ENCODE measurements at regions not wholly inside any gene's neighbourhood (a gene's known extent, or its start where the extent isn't known, plus 50 kb on each side); places are given as distances from the start of the nearest gene placed in this dataset.

DNA sequence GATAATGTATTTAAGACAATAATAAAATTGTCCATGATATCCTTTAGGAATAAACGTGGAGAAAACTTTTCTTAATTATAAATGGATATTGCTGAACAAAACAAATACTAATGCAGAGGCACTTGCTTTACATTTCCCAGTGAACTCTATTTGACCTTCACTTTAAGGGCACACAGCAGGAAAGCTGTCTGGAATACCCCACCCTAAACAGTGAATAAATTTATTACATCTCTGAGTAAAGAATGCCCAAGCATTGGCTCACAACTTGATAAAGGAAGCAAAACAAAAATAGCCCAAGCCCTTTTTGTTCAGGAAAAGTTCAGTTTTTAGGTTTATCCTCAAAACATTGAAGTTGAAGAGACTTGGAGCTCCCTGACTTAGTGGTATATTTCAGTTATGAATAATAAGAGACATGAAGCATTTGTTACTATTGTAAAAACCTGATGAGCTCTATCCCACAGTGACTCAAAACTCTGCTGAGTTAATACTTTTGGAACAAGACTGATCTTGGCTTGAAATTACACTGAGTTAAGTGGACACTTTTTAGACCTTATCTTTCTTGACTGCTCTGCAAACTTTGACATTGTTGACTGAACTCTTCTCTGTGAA, 353.9 kb downstream of the BCKDHB start:
- in situ Hi-C loops (cut with MboI; ENCODE audit: low pct_unique_long_range_greater_than_20kb, low sequenced_read_pairs, unreplicated experiment) = no loop called here
- no peak for DNase-seq (ENCODE audit: low spot score)
- TF ChIP-seq, protein P1, sequence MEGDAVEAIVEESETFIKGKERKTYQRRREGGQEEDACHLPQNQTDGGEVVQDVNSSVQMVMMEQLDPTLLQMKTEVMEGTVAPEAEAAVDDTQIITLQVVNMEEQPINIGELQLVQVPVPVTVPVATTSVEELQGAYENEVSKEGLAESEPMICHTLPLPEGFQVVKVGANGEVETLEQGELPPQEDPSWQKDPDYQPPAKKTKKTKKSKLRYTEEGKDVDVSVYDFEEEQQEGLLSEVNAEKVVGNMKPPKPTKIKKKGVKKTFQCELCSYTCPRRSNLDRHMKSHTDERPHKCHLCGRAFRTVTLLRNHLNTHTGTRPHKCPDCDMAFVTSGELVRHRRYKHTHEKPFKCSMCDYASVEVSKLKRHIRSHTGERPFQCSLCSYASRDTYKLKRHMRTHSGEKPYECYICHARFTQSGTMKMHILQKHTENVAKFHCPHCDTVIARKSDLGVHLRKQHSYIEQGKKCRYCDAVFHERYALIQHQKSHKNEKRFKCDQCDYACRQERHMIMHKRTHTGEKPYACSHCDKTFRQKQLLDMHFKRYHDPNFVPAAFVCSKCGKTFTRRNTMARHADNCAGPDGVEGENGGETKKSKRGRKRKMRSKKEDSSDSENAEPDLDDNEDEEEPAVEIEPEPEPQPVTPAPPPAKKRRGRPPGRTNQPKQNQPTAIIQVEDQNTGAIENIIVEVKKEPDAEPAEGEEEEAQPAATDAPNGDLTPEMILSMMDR (IDR thresholded peaks at IDR 0.05; ENCODE audit: extremely low read depth, insufficient read depth, missing control alignments) = no peak

DNA sequence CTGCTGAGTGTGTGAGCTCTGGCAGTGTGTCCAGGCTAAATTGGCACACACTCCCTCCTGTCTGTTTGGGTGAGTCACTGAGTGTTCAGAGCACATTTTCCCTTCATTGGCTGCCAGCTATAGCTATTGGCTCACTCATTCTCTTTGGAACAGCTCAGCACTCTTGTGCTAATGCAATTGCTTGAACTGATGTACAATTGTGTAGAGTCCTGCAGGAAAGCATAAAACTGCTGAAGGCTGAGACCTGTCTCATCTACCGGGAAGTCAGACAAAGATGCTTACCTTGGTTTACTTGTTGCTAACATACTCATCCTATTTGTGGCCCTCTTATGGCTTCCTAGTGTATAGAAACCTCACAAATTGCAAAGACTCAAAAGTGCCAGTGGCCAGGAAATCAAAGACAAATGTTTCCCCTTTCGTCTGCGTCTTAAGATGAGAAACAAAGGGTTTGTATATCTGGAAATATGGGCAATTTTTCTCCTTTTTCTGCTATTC, 351.0 kb downstream of the BCKDHB start:
- DNase-seq (ENCODE audit: low spot score) = no peak
- TF ChIP-seq, protein P1 (IDR thresholded peaks at IDR 0.05; ENCODE audit: extremely low read depth, insufficient read depth, missing control alignments) = no peak
- in situ Hi-C loops (cut with MboI; ENCODE audit: low pct_unique_long_range_greater_than_20kb, low sequenced_read_pairs, unreplicated experiment) = no loop called here

DNA sequence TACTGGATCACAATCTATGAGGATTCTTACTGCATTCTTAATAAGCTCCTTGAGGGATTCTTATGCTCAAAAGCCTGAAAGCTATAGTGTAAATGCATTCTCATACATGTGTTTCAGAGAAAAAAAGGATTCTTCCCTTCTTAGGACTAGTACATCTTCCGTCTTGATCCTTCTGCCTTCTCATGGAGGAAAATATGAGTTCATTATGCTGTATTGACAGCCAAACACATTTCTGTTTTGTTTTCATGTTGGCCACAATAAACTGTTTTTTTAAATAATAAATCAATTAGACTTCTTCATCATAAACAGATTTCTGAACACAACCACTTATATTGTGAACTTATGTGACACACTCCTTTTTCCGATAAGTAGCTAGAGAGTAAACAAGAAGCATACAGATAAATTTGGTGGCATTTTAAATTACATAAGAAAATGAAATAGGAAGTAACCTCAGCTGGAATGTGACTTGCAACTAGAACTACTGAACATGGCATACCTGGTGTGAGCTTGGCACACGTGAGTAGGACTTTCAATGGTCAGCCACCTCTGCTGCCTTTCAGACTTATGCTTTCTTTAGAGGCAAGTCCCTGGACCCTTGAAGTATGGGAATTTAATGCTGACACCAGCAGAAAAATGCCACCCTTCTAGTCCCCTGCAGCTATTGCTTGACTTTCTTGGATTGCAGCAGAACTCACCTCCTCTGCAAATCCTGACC, 350.4 kb downstream of the BCKDHB start:
- TF ChIP-seq, protein P1 (IDR thresholded peaks at IDR 0.05; ENCODE audit: extremely low read depth, insufficient read depth, missing control alignments) = no peak
- no peak for DNase-seq (ENCODE audit: low spot score)
- in situ Hi-C loops (cut with MboI; ENCODE audit: low pct_unique_long_range_greater_than_20kb, low sequenced_read_pairs, unreplicated experiment) = no loop called here

DNA sequence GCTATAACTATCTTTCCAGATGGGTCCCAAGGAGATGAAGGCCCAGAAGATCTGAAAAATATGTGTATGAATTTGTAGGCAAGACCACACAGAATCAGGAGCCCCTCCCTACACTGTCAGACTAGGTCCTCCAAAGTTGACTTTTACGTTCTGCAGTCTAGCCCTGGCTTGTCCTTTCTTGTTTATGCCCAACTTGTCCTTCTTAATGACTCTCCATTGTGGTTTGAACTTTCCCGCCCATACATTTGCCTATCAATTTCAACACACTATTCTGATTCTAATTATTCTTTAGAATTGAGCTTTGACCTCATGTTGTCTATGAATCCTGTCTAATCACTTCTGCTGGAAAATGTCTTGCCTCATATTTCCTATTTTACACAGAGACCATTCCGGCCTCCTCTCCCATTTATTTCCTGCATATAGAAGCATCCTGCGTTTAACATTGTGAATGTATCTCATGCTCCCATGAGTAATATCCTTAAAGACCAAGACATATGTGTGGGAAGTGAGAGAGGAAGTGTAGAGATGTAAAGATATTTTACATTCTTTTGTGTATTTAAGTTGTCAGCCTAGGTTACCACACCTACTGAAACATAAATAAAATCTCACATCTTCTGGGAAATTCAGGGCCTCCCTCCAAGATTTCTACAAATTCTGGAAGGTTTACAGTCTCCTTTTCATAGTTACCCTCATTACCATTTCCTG, 348.3 kb downstream of the BCKDHB start:
- TF ChIP-seq, protein P1 (IDR thresholded peaks at IDR 0.05; ENCODE audit: extremely low read depth, insufficient read depth, missing control alignments) = no peak

DNA sequence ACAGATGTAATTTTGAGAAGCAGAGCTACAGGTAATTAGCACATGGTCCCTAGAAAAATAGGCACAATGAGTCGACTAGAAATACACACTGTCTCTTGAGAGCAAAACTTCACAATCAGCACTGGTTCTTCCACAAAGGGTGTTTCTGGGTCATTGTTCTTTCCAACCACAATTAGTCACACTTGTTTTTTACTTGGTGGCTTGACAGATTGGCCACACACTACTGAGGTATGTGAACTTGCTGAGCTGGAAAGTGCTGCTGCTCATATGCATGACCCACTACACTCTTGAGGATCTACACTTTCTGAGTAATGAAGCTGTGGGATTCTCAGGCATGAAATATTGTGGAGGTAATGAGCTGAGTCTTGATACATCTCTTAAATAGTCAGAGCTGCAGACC, 347.7 kb downstream of the BCKDHB start:
- in situ Hi-C loops (cut with MboI; ENCODE audit: low pct_unique_long_range_greater_than_20kb, low sequenced_read_pairs, unreplicated experiment) = no loop called here
- DNase-seq (ENCODE audit: low spot score) = peak; percentile 4
- TF ChIP-seq, protein P1 (IDR thresholded peaks at IDR 0.05; ENCODE audit: extremely low read depth, insufficient read depth, missing control alignments) = no peak

More for the DNA sequence above, 348.3 kb downstream of the BCKDHB start:
- no peak for DNase-seq (ENCODE audit: low spot score)
- in situ Hi-C loops (cut with MboI; ENCODE audit: low pct_unique_long_range_greater_than_20kb, low sequenced_read_pairs, unreplicated experiment) = no loop called here

DNA sequence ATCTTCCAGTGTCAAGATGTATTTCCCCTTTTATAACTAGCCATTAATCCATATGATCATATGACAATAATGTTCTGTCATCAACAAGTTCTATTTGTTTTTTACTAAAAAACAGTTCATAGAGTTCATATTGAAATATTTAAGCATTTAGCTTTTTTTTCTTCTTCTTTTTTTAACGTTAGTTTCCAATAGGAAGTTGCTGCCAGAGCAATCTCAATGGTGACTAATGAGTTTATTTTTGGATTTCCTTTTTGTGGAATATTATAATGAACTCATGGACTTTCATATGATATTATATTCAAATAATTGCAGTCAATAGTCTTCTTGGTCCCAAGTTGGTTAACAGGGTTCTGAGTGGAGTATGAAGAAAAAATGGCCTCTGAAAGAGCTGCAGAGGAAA, 343.3 kb downstream of the BCKDHB start:
- no peak for DNase-seq (ENCODE audit: low spot score)
- TF ChIP-seq, protein P1 (IDR thresholded peaks at IDR 0.05; ENCODE audit: extremely low read depth, insufficient read depth, missing control alignments) = no peak
- in situ Hi-C loops (cut with MboI; ENCODE audit: low pct_unique_long_range_greater_than_20kb, low sequenced_read_pairs, unreplicated experiment) = no loop called here

All from GM13977 (cell line).